ENCODE measurements at regions not wholly inside any gene's neighbourhood (a gene's known extent, or its start where the extent isn't known, plus 50 kb on each side); places are given as distances from the start of the nearest gene placed in this dataset.

DNA sequence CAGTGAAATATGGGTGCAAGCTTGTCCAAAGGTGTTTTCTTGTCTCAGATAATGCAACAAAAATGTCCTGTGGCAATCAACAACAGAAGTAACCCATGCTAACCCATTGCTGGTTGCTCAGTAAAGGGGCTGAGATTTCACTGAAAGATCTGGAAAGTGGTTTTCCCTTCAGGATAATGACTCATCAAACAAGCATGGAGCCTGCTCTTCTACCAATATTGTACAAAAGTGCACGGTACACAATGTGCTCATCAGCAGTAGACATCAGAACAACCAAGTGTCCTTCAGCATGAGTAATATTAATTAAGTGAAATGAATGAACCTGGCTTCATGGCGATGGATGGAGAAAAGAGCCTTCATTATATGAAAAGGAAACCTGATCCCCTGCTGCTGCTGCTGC lies 287.1 kb upstream of the NEBL start:
- ATAC-seq (ENCODE audit: insufficient read depth, low read depth) = no peak
- TF ChIP-seq, protein P1, sequence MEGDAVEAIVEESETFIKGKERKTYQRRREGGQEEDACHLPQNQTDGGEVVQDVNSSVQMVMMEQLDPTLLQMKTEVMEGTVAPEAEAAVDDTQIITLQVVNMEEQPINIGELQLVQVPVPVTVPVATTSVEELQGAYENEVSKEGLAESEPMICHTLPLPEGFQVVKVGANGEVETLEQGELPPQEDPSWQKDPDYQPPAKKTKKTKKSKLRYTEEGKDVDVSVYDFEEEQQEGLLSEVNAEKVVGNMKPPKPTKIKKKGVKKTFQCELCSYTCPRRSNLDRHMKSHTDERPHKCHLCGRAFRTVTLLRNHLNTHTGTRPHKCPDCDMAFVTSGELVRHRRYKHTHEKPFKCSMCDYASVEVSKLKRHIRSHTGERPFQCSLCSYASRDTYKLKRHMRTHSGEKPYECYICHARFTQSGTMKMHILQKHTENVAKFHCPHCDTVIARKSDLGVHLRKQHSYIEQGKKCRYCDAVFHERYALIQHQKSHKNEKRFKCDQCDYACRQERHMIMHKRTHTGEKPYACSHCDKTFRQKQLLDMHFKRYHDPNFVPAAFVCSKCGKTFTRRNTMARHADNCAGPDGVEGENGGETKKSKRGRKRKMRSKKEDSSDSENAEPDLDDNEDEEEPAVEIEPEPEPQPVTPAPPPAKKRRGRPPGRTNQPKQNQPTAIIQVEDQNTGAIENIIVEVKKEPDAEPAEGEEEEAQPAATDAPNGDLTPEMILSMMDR (IDR thresholded peaks at IDR 0.05; ENCODE audit: borderline replicate concordance, extremely low read depth, low read length, poor library complexity, severe bottlenecking) = no peak
- no peak for TF ChIP-seq EZH2 (IDR thresholded peaks at IDR 0.05; ENCODE audit: borderline replicate concordance, low read depth, low read length, severe bottlenecking)
- DNase-seq = no peak

DNA sequence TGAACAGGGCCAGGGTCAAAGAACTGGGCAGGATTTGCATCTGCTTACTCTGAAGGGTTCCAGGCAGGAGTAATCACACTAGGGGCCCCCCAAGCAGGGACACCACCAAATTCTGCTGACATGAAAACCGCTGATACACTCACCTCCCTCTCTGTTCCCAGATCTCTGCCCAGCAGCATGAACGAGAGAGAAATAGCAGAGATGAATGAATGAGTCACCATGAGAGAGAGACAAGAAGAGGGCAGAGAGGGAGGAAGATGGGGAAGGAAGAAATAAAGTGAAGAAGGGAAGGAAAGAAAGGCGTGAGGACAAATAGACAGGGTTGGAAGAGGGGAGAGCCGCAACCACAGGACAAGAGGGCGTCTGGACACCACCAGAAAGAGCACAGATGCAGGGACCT lies 285.9 kb upstream of the NEBL start:
- H2AFZ ChIP-seq (ENCODE audit: low read depth, low read length) = no peak overlapping the region
- H3K27ac ChIP-seq (ENCODE audit: low read length) = no peak overlapping the region
- DNase-seq = no peak
- H3K9ac ChIP-seq (ENCODE audit: low read depth, low read length) = no peak overlapping the region
- H3K27me3 ChIP-seq (ENCODE audit: insufficient read depth, low read length, poor library complexity) = no peaks in the 10 kb centered on the region
- H4K20me1 ChIP-seq (ENCODE audit: insufficient read depth, low read length) = no peaks in the 10 kb centered on the region
- no peaks in the 10 kb centered on the region for H3K4me1 ChIP-seq (ENCODE audit: insufficient read depth, low read length)
- H3K9me3 ChIP-seq (ENCODE audit: insufficient read depth, low read length, severe bottlenecking) = no peaks in the 10 kb centered on the region
- H3K4me3 ChIP-seq (ENCODE audit: low read depth in 1 of 2, low read length in 2 of 2) = no peak overlapping the region
- ATAC-seq (ENCODE audit: insufficient read depth, low read depth) = no peak
- no peak for TF ChIP-seq EZH2 (IDR thresholded peaks at IDR 0.05; ENCODE audit: borderline replicate concordance, low read depth, low read length, severe bottlenecking)
- TF ChIP-seq, protein P1 (IDR thresholded peaks at IDR 0.05; ENCODE audit: borderline replicate concordance, extremely low read depth, low read length, poor library complexity, severe bottlenecking) = no peak
- no peaks in the 10 kb centered on the region for H3K79me2 ChIP-seq (ENCODE audit: insufficient read depth, low read length)
- H3K4me2 ChIP-seq (ENCODE audit: insufficient read depth, low read length) = no peak overlapping the region
- no peaks in the 10 kb centered on the region for H3K36me3 ChIP-seq (ENCODE audit: insufficient read depth, low read length)

More for the DNA sequence above, 287.1 kb upstream of the NEBL start:
- Histone ChIP-seq H3K79me2 (ENCODE audit: insufficient read depth, low read length) (no peaks in the 10 kb centered on the region), H2AFZ (ENCODE audit: low read depth, low read length) (no peak overlapping the region), H3K4me1 (ENCODE audit: insufficient read depth, low read length) (no peaks in the 10 kb centered on the region), H3K9me3 (ENCODE audit: insufficient read depth, low read length, severe bottlenecking) (no peaks in the 10 kb centered on the region), H3K9ac (ENCODE audit: low read depth, low read length) (no peak overlapping the region), H3K4me3 (ENCODE audit: low read depth in 1 of 2, low read length in 2 of 2) (no peak overlapping the region), H4K20me1 (ENCODE audit: insufficient read depth, low read length) (no peaks in the 10 kb centered on the region), H3K36me3 (ENCODE audit: insufficient read depth, low read length) (no peaks in the 10 kb centered on the region), H3K27ac (ENCODE audit: low read length) (no peak overlapping the region), H3K4me2 (ENCODE audit: insufficient read depth, low read length) (no peak overlapping the region), H3K27me3 (ENCODE audit: insufficient read depth, low read length, poor library complexity) (no peaks in the 10 kb centered on the region)

DNA sequence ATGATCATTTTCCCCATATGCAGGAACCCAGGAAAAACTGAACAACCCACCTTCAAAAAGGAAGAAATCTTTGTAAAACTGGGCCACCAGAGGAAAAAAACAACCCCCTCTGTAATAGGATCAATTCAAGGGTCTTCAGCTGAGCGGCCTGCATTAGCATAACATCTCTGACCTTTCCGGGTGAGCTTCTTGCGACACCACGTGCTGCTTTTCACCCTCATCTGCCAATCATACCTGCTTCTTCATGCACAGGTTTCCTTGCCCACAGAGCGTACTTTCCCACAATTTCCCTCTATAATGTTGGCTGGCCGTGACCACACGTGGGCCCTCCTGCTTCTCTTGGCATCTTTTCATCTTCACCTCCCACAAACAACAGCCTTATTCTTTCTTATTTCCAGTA lies 284.3 kb upstream of the NEBL start:
- Histone ChIP-seq H3K9me3 (ENCODE audit: insufficient read depth, low read length, severe bottlenecking) (no peaks in the 10 kb centered on the region), H3K4me1 (ENCODE audit: insufficient read depth, low read length) (no peaks in the 10 kb centered on the region), H3K27ac (ENCODE audit: low read length) (no peak overlapping the region), H3K36me3 (ENCODE audit: insufficient read depth, low read length) (no peaks in the 10 kb centered on the region), H3K9ac (ENCODE audit: low read depth, low read length) (no peak overlapping the region), H2AFZ (ENCODE audit: low read depth, low read length) (no peak overlapping the region), H3K27me3 (ENCODE audit: insufficient read depth, low read length, poor library complexity) (no peaks in the 10 kb centered on the region), H3K4me3 (ENCODE audit: low read depth in 1 of 2, low read length in 2 of 2) (no peak overlapping the region), H4K20me1 (ENCODE audit: insufficient read depth, low read length) (no peaks in the 10 kb centered on the region), H3K79me2 (ENCODE audit: insufficient read depth, low read length) (no peaks in the 10 kb centered on the region), H3K4me2 (ENCODE audit: insufficient read depth, low read length) (no peak overlapping the region)
- no peak for DNase-seq
- no peak for TF ChIP-seq EZH2 (IDR thresholded peaks at IDR 0.05; ENCODE audit: borderline replicate concordance, low read depth, low read length, severe bottlenecking)
- TF ChIP-seq, protein P1 (IDR thresholded peaks at IDR 0.05; ENCODE audit: borderline replicate concordance, extremely low read depth, low read length, poor library complexity, severe bottlenecking) = no peak
- no peak for ATAC-seq (ENCODE audit: insufficient read depth, low read depth)

DNA sequence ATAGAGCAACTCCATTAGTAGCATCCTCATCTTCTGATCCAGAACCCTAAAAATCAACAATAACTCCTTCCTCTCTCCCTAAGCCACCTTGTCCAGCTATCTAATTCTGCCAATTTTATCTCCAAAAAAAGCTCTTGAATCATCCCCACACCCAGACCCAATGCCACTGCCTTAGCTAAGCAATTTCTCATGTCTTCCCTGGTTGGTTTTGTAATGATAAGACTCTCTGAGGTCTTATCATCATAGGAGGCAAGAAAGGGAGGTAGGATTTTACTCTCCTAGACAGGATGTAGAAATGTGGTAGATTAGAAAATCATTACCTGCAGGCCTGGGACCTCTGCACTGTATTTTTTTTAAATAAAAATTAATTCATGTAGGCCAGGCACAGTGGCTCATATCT lies 283.5 kb upstream of the NEBL start:
- Histone ChIP-seq H3K4me1 (ENCODE audit: insufficient read depth, low read length) (no peaks in the 10 kb centered on the region), H3K36me3 (ENCODE audit: insufficient read depth, low read length) (no peaks in the 10 kb centered on the region), H3K27ac (ENCODE audit: low read length) (no peak overlapping the region), H3K4me3 (ENCODE audit: low read depth in 1 of 2, low read length in 2 of 2) (no peak overlapping the region), H4K20me1 (ENCODE audit: insufficient read depth, low read length) (no peaks in the 10 kb centered on the region), H3K79me2 (ENCODE audit: insufficient read depth, low read length) (no peaks in the 10 kb centered on the region), H3K4me2 (ENCODE audit: insufficient read depth, low read length) (no peak overlapping the region), H3K9ac (ENCODE audit: low read depth, low read length) (no peak overlapping the region), H2AFZ (ENCODE audit: low read depth, low read length) (no peak overlapping the region), H3K27me3 (ENCODE audit: insufficient read depth, low read length, poor library complexity) (no peaks in the 10 kb centered on the region), H3K9me3 (ENCODE audit: insufficient read depth, low read length, severe bottlenecking) (no peaks in the 10 kb centered on the region)
- TF ChIP-seq, protein P1 (IDR thresholded peaks at IDR 0.05; ENCODE audit: borderline replicate concordance, extremely low read depth, low read length, poor library complexity, severe bottlenecking) = no peak
- no peak for TF ChIP-seq EZH2 (IDR thresholded peaks at IDR 0.05; ENCODE audit: borderline replicate concordance, low read depth, low read length, severe bottlenecking)
- DNase-seq (no peak), ATAC-seq (ENCODE audit: insufficient read depth, low read depth) (no peak)

Measured in DND-41 (cell line).